22Rv1 (cell line): ENCODE measurements at regions not wholly inside any gene's neighbourhood (a gene's known extent, or its start where the extent isn't known, plus 50 kb on each side); places are given as distances from the start of the nearest gene placed in this dataset.

ENCODE experiments used
- H3K27ac ChIP-seq: fragments of 450-650 bp; 2 replicates; pipeline ENCODE4 v1.5.1; 2017
- CTCF ChIP-seq: fragments of 450-650 bp; IDR thresholded peaks from 2 replicates; pipeline ENCODE4 v1.5.1; 2017; ENCODE audit warnings: mild to moderate bottlenecking
- ZFX ChIP-seq: fragments of 450-650 bp; IDR thresholded peaks from 2 replicates; pipeline ENCODE4 v1.6.1; 2017; ENCODE audit warnings: antibody characterized with exemption, borderline replicate concordance

DNA sequence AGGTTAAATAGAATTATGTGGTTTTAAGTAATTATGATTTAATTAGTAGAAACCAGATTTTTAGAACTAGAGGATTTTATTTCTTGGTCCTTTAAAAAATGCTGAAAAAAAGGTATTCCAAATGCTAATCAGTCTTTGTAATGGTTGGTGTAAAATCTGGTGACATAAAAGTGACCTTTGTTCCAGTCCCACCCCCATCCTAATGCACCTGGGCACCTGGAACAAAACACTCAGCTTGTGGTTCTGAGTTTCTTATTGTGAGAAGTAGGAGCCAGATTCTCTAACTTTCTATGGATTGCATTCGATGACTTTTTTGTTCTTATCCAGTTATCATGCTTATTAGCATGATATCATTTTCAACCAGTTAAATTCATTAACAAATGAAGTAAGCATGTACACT lies 115.1 kb upstream of the CTNND2 start:
- TF ChIP-seq ZFX (no peak), CTCF (no peak)
- H3K27ac ChIP-seq, result no peak overlapping the region

DNA sequence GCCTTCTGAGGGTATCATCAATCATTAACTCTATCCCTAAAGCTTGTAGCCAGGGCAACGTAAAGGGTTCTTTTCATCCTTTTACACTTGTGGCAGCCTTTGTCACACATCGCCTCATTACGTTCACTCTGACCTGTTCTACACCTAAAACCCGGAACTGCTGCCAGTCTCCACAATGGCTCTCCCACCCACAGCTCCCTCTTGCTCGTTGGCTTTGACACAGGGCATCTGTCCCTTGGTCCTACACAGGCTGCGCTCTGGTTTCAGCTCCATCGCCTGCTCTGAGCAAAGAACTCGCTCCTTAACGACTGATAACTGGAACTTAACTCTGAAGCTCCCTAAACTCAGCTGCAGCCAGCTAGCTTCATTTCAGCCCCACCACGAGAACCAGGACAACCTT lies 112.8 kb upstream of the CTNND2 start:
- TF ChIP-seq ZFX (no peak), CTCF (no peak)
- H3K27ac ChIP-seq, result no peak overlapping the region

DNA sequence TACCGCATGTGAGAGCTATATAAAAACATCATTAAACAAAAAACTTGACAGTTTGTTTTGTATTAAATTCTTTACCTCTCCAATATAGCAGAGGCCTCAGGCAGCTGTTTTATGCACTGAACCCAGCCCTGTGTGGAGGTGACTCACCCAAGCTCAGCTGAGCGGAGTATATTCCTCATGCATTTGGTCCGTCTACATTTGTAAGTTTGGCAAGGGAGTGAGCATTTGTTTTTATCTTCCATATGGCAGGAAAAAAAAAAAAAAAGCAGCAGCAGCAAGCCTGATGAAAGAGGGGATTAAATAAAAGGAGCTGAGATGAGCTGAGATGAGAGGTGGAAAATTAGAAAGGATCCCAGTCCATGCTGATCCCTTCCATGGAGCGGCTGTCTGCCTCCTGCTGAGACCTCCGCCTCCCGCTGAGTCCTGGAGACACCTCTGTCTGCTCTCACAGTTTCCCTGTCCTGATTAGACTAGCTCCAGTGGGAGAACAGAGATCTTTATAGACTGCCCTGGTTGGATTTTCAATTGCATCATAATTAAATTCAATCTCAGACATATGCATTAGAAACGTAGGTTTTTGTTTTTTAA lies 112.0 kb upstream of the CTNND2 start:
- no peak overlapping the region for H3K27ac ChIP-seq
- TF ChIP-seq ZFX (no peak), CTCF (no peak)

DNA sequence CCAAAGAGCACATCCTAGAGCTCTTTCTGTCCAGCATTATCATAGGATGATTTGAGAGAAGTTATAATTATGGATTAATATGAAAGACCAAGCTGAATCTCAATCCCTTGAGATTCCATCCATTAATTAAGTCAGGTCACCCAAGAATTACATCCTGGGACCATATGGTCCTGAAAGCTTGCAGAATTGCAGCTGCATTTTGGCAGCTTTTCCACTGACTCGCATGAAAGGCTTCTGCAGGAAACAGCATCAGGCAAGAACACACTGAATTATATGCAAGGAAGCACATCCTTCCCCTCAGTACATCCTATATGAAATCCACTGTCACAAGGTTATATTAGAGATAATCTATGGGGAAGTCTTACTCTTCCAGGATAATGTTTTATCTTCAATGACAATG lies 109.1 kb upstream of the CTNND2 start:
- no peak overlapping the region for H3K27ac ChIP-seq
- no peak for TF ChIP-seq CTCF
- TF ChIP-seq ZFX, result no peak

GRCh38 chr5:12003680-12004079 lies 99.4 kb upstream of the CTNND2 start:
- no peak for TF ChIP-seq CTCF

GRCh38 chr5:11998397-11998796 lies 94.2 kb upstream of the CTNND2 start:
- no peak for TF ChIP-seq ZFX
- TF ChIP-seq CTCF, result no peak
- H3K27ac ChIP-seq, result no peak overlapping the region

More at GRCh38 chr5:12003680-12004079, 99.4 kb upstream of the CTNND2 start:
- H3K27ac ChIP-seq, result no peak overlapping the region

- TF ChIP-seq ZFX (no peak), CTCF (no peak)
- H3K27ac ChIP-seq, result no peak overlapping the region
Observed at GRCh38 chr5:11997942-11998341, 93.7 kb upstream of the CTNND2 start.
